T-cell (primary cell): ENCODE measurements at regions not wholly inside any gene's neighbourhood (a gene's known extent, or its start where the extent isn't known, plus 50 kb on each side); places are given as distances from the start of the nearest gene placed in this dataset.
A peak's percentile ranks its signal among the peaks of the same experiment; 100 is the strongest.

Source experiments
- ATAC-seq, 4 experiments: fragments of 200-7000 bp in 3 of 4; fragments of 150-1000 bp in 1 of 4; cut with Tn5 transposase; replicated peaks in 1 of 4; 1 replicate in 3 of 4; 2 replicates in 1 of 4; pipeline ENCODE4 v1.10.0; 2021; ENCODE audit warnings: moderate library complexity in 3 of 4, mild to moderate bottlenecking in 2 of 4, moderate number of reproducible peaks in 1 of 4
- CTCF ChIA-PET, 2 donors: fragments of 300-600 bp; sonication (Branson Sonifier 250); formaldehyde crosslinking; loops; one replicate each; lab custom pipeline; 2022; ENCODE audit warnings: antibody characterized with exemption in 2 of 2; lab: Charles Lee
- POLR2A ChIA-PET, 2 donors: fragments of 300-600 bp; sonication (Branson Sonifier 250); formaldehyde crosslinking; loops; one replicate each; lab custom pipeline; 2022; ENCODE audit warnings: antibody characterized with exemption in 2 of 2; lab: Charles Lee
- DNase-seq, 35 experiments: peaks; one replicate each; pipeline versions ENCODE4 v3.0.0 to v3.0.0-alpha.2; 2013 to 2023
- H3K27ac ChIP-seq: one replicate; pipeline ENCODE4 v1.5.1; 2013; ENCODE audit warnings: low read length
- H3K27me3 ChIP-seq, 2 experiments: replicated peaks in 1 of 2; 1 replicate in 1 of 2; 2 replicates in 1 of 2; pipeline versions ENCODE4 v1.6.1 to v1.7.0; 2013; ENCODE audit warnings: low read length in 1 of 2, mixed read lengths in 1 of 2; ENCODE audit not compliant: control insufficient read depth in 2 of 2, insufficient read depth in 2 of 2; ENCODE audit errors: extremely low read depth in 1 of 2
- H3K36me3 ChIP-seq, 2 donors: 1 replicate in 1 of 2; 2 replicates in 1 of 2; pipeline versions ENCODE4 v1.6.1 to v1.7.0; 2013; ENCODE audit warnings: low read length in 1 of 2; ENCODE audit not compliant: control insufficient read depth in 2 of 2, insufficient read depth in 1 of 2; ENCODE audit errors: extremely low read depth in 1 of 2
- H3K4me1 ChIP-seq, 2 experiments: 1 replicate in 1 of 2; 2 replicates in 1 of 2; pipeline versions ENCODE4 v1.6.1 to v1.7.0; 2013; ENCODE audit warnings: low read length in 2 of 2, mixed read lengths in 1 of 2; ENCODE audit not compliant: insufficient read depth in 2 of 2, control insufficient read depth in 1 of 2; ENCODE audit errors: extremely low read depth in 1 of 2
- H3K4me3 ChIP-seq, 2 donors: 1 replicate in 1 of 2; 2 replicates in 1 of 2; pipeline versions ENCODE4 v1.5.1 to v1.7.0; 2013; ENCODE audit warnings: mild to moderate bottlenecking in 2 of 2, low read length in 1 of 2, moderate library complexity in 1 of 2; ENCODE audit not compliant: control insufficient read depth in 1 of 2; ENCODE audit errors: extremely low read depth in 1 of 2
- H3K9me3 ChIP-seq: 2 replicates; pipeline ENCODE4 v1.7.0; 2013
- H3K27ac Mint-ChIP-seq, 2 donors: one replicate each; pipeline ENCODE4 v1.8.0; 2020 to 2021; ENCODE audit warnings: mild to moderate bottlenecking in 2 of 2, mixed read lengths in 2 of 2
- H3K27me3 Mint-ChIP-seq, 2 donors: one replicate each; pipeline ENCODE4 v1.8.0; 2021 to 2022; ENCODE audit warnings: mixed read lengths in 2 of 2
- H3K36me3 Mint-ChIP-seq: one replicate; pipeline ENCODE4 v1.8.0; 2021; ENCODE audit warnings: mixed read lengths
- H3K4me1 Mint-ChIP-seq, 3 donors: one replicate each; pipeline ENCODE4 v1.8.0; 2020 to 2022; ENCODE audit warnings: mixed read lengths in 3 of 3, mild to moderate bottlenecking in 1 of 3
- H3K4me3 Mint-ChIP-seq, 3 donors: one replicate each; pipeline ENCODE4 v1.8.0; 2020 to 2022; ENCODE audit warnings: mild to moderate bottlenecking in 3 of 3, mixed read lengths in 3 of 3, moderate library complexity in 3 of 3
- H3K9me3 Mint-ChIP-seq, 3 donors: one replicate each; pipeline ENCODE4 v1.8.0; 2020 to 2022; ENCODE audit warnings: mixed read lengths in 3 of 3
- WGBS: methylation state at CpG from one replicate; pipeline ENCODE4 v1.1.5; 2013; ENCODE audit warnings: missing lambda C conversion rate; ENCODE audit not compliant: insufficient coverage; 5-methylcytosine and 5-hydroxymethylcytosine counted together

GRCh38 chr1:172926070-172926469 is 124.7 kb downstream of the TNFSF18 start:
- no peaks in the 10 kb centered on the region for H3K27me3 ChIP-seq
- no peaks in the 10 kb centered on the region for H3K36me3 Mint-ChIP-seq
- ATAC-seq (no peak), DNase-seq (no peak)
- no peak overlapping the region for H3K27ac ChIP-seq
- H3K4me3 Mint-ChIP-seq = no peak overlapping the region
- H3K27me3 Mint-ChIP-seq = no peaks in the 10 kb centered on the region
- no peak overlapping the region for H3K27ac Mint-ChIP-seq
- H3K9me3 ChIP-seq = no peaks in the 10 kb centered on the region
- no peaks in the 10 kb centered on the region for H3K4me1 ChIP-seq
- no peak overlapping the region for H3K4me3 ChIP-seq
- H3K9me3 Mint-ChIP-seq = no peaks in the 10 kb centered on the region
- ChIA-PET CTCF (no interaction called here), POLR2A (interaction anchor here in 1 of 2 donors (0.5 kb wide), 1 partner anchor 493 kb away, joined by 5 read pairs; no protein-coding TSS in a partner anchor)
- WGBS = 100% methylated on average over 1 of the region's 2 CpGs
- no peaks in the 10 kb centered on the region for H3K4me1 Mint-ChIP-seq
- H3K36me3 ChIP-seq = no peaks in the 10 kb centered on the region

GRCh38 chr1:172928412-172928811 is 122.3 kb downstream of the TNFSF18 start:
- Histone ChIP-seq H3K27me3 (no peaks in the 10 kb centered on the region), H3K9me3 (no peaks in the 10 kb centered on the region), H3K4me1 (no peaks in the 10 kb centered on the region), H3K4me3 (no peak overlapping the region), H3K36me3 (no peaks in the 10 kb centered on the region), H3K27ac (no peak overlapping the region)
- H3K4me3 Mint-ChIP-seq = no peak overlapping the region
- no peak overlapping the region for H3K27ac Mint-ChIP-seq
- ChIA-PET CTCF (no interaction called here), POLR2A (no interaction called here)
- no peaks in the 10 kb centered on the region for H3K27me3 Mint-ChIP-seq
- DNase-seq (no peak), ATAC-seq (no peak)
- no peaks in the 10 kb centered on the region for H3K9me3 Mint-ChIP-seq
- H3K36me3 Mint-ChIP-seq = no peaks in the 10 kb centered on the region
- H3K4me1 Mint-ChIP-seq = peaks cover 0 to 8% (median 5%) of the 10 kb centered on the region in 3 donors
- WGBS = no CpG with 5 or more reads among the region's 2 CpGs

- WGBS = 80% methylated on average over 1 of the region's 2 CpGs
- Histone ChIP-seq H3K9me3 (no peaks in the 10 kb centered on the region), H3K4me3 (no peak overlapping the region), H3K4me1 (no peaks in the 10 kb centered on the region), H3K36me3 (no peaks in the 10 kb centered on the region), H3K27ac (no peak overlapping the region), H3K27me3 (no peaks in the 10 kb centered on the region)
- peaks cover 5 to 13% (median 8%) of the 10 kb centered on the region in 3 donors for H3K4me1 Mint-ChIP-seq
- H3K36me3 Mint-ChIP-seq = no peaks in the 10 kb centered on the region
- no peak overlapping the region for H3K4me3 Mint-ChIP-seq
- ATAC-seq (no peak), DNase-seq (no peak)
- H3K27me3 Mint-ChIP-seq = no peaks in the 10 kb centered on the region
- POLR2A ChIA-PET = no interaction called here
- H3K9me3 Mint-ChIP-seq = no peaks in the 10 kb centered on the region
- H3K27ac Mint-ChIP-seq = no peak overlapping the region
- CTCF ChIA-PET = interaction anchor here in 1 of 2 donors (0.6 kb wide), 1 partner anchor 1287 kb away, joined by 3 read pairs; no protein-coding TSS in a partner anchor
These were observed 121.7 kb downstream of the TNFSF18 start for GRCh38 chr1:172929006-172929405.

GRCh38 chr1:172930142-172930541 is 120.6 kb downstream of the TNFSF18 start:
- Histone ChIP-seq H3K4me1 (no peaks in the 10 kb centered on the region), H3K4me3 (no peak overlapping the region), H3K9me3 (no peaks in the 10 kb centered on the region), H3K36me3 (no peaks in the 10 kb centered on the region), H3K27ac (no peak overlapping the region), H3K27me3 (no peaks in the 10 kb centered on the region)
- ChIA-PET CTCF (no interaction called here), POLR2A (no interaction called here)
- peaks cover 12 to 23% (median 18%) of the 10 kb centered on the region in 3 donors for H3K4me1 Mint-ChIP-seq
- no CpG with 5 or more reads among the region's 2 CpGs for WGBS
- DNase-seq (no peak), ATAC-seq (no peak)
- H3K27ac Mint-ChIP-seq = no peak overlapping the region
- H3K36me3 Mint-ChIP-seq = no peaks in the 10 kb centered on the region
- H3K4me3 Mint-ChIP-seq = no peak overlapping the region
- H3K27me3 Mint-ChIP-seq = no peaks in the 10 kb centered on the region
- no peaks in the 10 kb centered on the region for H3K9me3 Mint-ChIP-seq

GRCh38 chr1:172931340-172931739 is 119.4 kb downstream of the TNFSF18 start:
- Histone ChIP-seq H3K4me1 (no peaks in the 10 kb centered on the region), H3K27ac (no peak overlapping the region), H3K4me3 (no peak overlapping the region), H3K36me3 (no peaks in the 10 kb centered on the region), H3K27me3 (no peaks in the 10 kb centered on the region), H3K9me3 (no peaks in the 10 kb centered on the region)
- Mint-ChIP-seq H3K9me3 (no peaks in the 10 kb centered on the region), H3K27me3 (no peaks in the 10 kb centered on the region), H3K36me3 (no peaks in the 10 kb centered on the region), H3K4me3 (no peak overlapping the region), H3K27ac (no peak overlapping the region), H3K4me1 (peaks cover 12 to 23% (median 19%) of the 10 kb centered on the region in 3 donors)
- WGBS = no CpG with 5 or more reads among the region's 1 CpG
- CTCF ChIA-PET = interaction anchor here in 1 of 2 donors (0.7 kb wide), 1 partner anchor 480 kb away, joined by 3 read pairs; no protein-coding TSS in a partner anchor
- no peak for ATAC-seq
- DNase-seq = no peak
- POLR2A ChIA-PET = no interaction called here

GRCh38 chr1:172931761-172932160 is 119.0 kb downstream of the TNFSF18 start:
- CTCF ChIA-PET = interaction anchor here in 1 of 2 donors (0.7 kb wide), 1 partner anchor 479 kb away, joined by 3 read pairs; no protein-coding TSS in a partner anchor
- H3K4me3 Mint-ChIP-seq = no peak overlapping the region

GRCh38 chr1:172932981-172933380 is 117.8 kb downstream of the TNFSF18 start:
- no peaks in the 10 kb centered on the region for H3K9me3 ChIP-seq
- ATAC-seq (no peak), DNase-seq (no peak)
- H3K27ac ChIP-seq = no peak overlapping the region
- H3K36me3 ChIP-seq = no peaks in the 10 kb centered on the region
- Mint-ChIP-seq H3K36me3 (no peaks in the 10 kb centered on the region), H3K27ac (peak overlapping the region; percentile 37 to 47), H3K27me3 (no peaks in the 10 kb centered on the region), H3K4me3 (no peak overlapping the region), H3K4me1 (peaks cover 12 to 23% (median 19%) of the 10 kb centered on the region in 3 donors), H3K9me3 (no peaks in the 10 kb centered on the region)
- ChIA-PET CTCF (no interaction called here), POLR2A (no interaction called here)
- no peaks in the 10 kb centered on the region for H3K4me1 ChIP-seq
- H3K27me3 ChIP-seq = no peaks in the 10 kb centered on the region
- H3K4me3 ChIP-seq = no peak overlapping the region
- WGBS = 100% methylated on average over 1 of the region's 1 CpG

More at GRCh38 chr1:172931761-172932160, 119.0 kb downstream of the TNFSF18 start:
- H3K36me3 ChIP-seq = no peaks in the 10 kb centered on the region
- no peak overlapping the region for H3K27ac Mint-ChIP-seq
- POLR2A ChIA-PET = no interaction called here
- no peaks in the 10 kb centered on the region for H3K4me1 ChIP-seq
- H3K27ac ChIP-seq = no peak overlapping the region
- H3K36me3 Mint-ChIP-seq = no peaks in the 10 kb centered on the region
- no peaks in the 10 kb centered on the region for H3K9me3 ChIP-seq
- DNase-seq = no peak
- peaks cover 12 to 23% (median 19%) of the 10 kb centered on the region in 3 donors for H3K4me1 Mint-ChIP-seq
- H3K9me3 Mint-ChIP-seq = no peaks in the 10 kb centered on the region
- ATAC-seq = no peak
- 100% methylated on average over 1 of the region's 4 CpGs for WGBS
- H3K27me3 Mint-ChIP-seq = no peaks in the 10 kb centered on the region
- H3K4me3 ChIP-seq = no peak overlapping the region
- H3K27me3 ChIP-seq = no peaks in the 10 kb centered on the region
